HG03342 (cell line): ENCODE measurements at regions not wholly inside any gene's neighbourhood (a gene's known extent, or its start where the extent isn't known, plus 50 kb on each side); places are given as distances from the start of the nearest gene placed in this dataset.
"Not testable (repeated sequence)": the region's sequence is repeated elsewhere in the genome, so short reads cannot be mapped to it uniquely, and the experiment has no call there.

Source experiments
- ATAC-seq: cut with Tn5 transposase; IDR thresholded peaks from one replicate; pipeline ENCODE4 v1.9.1; 2021; ENCODE audit warnings: mild to moderate bottlenecking, moderate library complexity; ENCODE audit not compliant: unreplicated experiment

DNA sequence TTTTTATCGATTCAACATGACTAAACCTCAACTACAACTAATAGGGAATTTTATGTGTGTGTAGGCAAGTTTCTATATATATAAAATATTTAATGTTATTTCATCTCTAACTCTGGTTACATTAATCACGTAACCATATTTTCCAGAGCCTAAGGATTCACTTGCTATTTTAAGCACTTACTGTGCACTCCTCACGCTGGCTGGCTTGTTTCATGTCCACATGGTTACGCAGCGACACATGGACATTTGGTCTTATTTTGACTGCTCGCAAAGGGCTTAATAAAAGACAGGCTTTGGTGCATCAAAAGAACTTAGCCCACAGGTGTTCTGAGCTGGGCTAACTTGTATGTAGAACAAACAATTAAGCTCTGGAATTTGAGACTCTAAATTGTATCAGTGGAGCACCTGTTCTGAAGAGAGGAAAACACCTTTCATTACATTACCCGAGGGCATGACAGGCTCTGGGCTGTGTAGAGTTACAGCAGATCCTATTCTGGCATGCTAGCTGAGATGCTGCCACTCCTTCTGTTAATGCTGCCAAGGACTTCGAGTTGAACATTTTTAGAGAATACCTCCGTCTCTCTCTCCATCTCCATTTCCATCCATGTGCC lies 130.0 kb upstream of the NR2F2 start:
- ATAC-seq: no peak

DNA sequence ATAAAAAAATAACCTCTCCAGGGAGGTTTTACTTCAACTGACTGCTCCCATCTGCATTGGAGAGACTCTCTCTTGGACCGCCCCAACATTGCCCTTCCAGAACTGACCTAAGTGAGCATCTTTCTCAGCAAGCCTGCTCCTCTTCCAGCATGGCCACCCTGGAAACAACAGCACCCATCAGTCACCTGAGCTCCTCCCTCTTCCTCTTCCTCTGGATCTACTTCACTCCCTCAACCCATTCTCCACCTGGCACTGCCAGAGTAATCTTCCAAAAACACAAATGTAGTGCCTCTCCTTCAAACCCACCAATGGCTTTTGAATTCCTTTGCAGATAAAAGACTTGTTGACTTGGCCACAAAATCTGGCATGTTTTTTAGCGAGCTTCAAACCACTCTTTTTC lies 128.8 kb upstream of the NR2F2 start:
- no peak for ATAC-seq

DNA sequence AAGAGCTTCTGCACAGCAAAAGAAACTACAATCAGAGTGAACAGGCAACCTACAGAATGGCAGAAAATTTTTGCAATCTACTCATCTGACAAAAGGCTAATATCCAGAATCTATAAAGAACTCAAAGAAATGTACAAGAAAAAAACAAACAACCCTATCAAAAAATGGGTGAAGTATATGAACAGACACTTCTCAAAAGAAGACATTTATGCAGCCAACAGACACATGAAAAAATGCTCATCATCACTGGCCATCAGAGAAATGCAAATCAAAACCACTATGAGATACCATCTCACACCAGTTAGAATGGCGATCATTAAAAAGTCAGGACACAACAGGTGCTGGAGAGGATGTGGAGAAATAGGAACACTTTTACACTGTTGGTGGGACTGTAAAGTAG lies 124.9 kb upstream of the NR2F2 start:
- ATAC-seq: not testable (repeated sequence)

- no peak for ATAC-seq
These were observed 123.0 kb upstream of the NR2F2 start for GRCh38 chr15:96207377-96208006.

- ATAC-seq: no peak
These were observed 121.2 kb upstream of the NR2F2 start for GRCh38 chr15:96209285-96209735.

DNA sequence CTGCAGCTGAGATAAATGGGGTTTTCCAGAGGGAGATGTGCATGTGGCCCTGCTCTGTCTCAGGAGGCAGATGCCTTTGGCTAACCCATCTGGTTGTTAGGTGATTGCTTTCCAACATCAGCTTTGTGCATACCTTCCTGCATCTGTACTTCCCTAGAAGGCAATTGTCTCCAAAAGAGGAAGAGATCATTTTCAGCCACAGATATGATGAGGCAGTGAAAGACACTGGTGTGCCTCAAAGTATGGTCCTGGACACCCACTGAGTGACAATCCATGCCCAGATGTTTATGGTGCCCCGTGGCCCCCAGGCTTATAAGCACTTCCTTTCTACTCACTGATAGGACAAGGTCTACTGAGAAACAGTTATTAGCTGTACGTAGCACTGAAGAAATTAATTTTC lies 117.5 kb upstream of the NR2F2 start:
- no peak for ATAC-seq

DNA sequence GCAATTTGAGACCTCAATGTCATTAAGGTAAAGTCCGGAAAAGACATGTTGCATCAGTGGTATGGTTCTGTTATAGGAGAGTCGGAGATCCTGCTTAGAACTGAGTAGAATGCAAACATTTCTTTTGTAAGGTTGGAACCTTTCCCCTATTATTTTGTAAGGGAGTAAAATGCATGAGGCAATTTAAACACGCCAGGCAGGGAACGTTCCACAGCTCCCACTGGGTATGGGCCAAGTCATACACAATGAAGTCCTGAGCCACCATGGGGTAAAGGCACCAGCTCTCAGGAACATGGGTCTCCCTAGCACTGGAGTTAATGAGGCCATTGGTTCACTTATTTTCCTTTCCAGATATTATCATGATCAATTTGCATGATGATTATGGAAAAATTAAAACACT lies 116.6 kb upstream of the NR2F2 start:
- ATAC-seq: no peak

GRCh38 chr15:96216481-96216880 lies 114.0 kb upstream of the NR2F2 start:
- not testable (repeated sequence) for ATAC-seq

- no peak for ATAC-seq
These were observed 112.5 kb upstream of the NR2F2 start for GRCh38 chr15:96217983-96218382.

GRCh38 chr15:96218623-96219455 lies 111.7 kb upstream of the NR2F2 start:
- ATAC-seq: no peak

DNA sequence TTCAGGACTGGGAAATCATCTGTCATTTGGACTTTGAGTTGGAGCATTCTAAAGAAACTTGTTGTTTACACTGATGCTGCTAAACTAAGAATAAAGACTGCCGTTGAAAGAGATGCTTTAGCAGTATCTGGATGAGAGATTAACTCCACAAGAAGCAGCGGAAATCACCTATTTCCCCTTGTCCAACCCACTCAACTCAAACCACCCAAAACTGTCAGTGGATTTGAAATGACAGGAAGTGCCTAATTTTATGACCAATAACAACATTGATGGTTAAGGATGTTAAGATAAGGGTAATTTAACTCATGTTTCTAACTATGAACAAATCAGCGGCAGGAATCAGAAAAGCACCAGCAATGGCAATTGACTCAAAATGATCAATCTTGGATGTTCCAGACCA lies 110.8 kb upstream of the NR2F2 start:
- ATAC-seq: no peak

DNA sequence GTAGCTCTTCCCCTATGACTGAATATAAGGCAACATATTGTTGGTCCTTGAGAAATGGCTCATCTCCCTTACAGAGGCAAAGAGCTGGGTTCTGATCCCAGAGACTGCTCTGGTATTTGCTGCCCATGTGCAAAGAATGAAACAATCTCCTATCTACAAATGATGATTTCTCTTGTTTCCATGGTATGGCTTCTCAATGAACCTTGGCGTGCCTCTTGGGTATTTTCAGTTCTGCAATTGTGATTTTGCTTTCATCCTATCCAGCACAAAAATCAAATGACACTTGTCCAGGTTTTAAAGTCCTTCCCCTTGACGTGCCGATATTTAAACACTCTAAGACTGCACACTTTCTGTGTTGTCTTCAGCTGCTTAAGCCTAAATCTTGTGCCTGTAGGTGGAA lies 109.8 kb upstream of the NR2F2 start:
- ATAC-seq: no peak

- ATAC-seq: no peak
These were observed 107.5 kb upstream of the NR2F2 start for GRCh38 chr15:96222981-96223380.

DNA sequence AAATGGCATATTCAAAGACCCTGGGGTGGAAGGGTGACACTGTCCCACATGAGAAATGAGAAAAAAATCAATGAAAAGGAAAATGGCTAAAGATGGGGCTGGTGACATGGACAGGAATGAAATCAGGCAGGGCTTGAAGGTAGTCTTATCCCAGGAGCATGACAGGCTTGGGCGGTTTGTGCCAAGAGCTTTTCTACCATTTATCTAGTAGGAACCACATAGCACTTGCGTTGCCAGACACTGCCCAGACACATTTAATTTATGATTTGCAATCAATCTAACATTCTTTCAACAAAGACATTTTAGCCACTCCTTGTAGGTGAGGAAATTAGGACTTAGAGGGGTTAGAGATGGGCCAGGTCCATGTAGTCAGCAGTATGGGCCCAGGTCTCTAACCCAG lies 106.6 kb upstream of the NR2F2 start:
- no peak for ATAC-seq

DNA sequence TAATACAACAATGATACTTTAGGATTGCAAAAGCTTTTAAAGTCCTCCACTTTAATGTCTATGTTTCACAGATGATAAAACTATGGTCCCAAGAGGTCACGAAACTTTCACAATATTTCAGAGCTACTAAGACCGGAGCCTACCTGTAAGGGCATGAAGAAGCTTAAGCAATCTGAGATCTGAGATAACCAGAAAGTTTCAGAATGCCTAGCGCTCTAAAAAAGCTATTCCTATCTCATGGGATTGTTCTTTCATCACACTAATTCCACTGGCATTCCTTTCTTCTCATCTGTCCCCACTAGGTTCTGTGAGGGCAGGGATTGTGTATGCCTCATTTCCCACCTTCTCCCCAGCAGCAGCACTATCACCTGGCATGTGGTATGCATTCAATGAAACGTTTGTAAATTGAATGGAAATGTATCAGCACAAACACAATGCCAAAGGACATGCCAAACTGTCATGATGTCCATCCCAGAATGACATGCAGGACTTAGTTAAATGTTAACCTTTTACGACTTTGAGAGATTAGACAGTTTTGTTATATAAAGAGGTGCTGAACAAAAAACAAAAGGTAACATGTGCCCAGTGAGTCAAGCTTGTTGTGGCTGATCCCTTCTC lies 104.7 kb upstream of the NR2F2 start:
- no peak for ATAC-seq

GRCh38 chr15:96230526-96231181 lies 99.8 kb upstream of the NR2F2 start:
- ATAC-seq: no peak

DNA sequence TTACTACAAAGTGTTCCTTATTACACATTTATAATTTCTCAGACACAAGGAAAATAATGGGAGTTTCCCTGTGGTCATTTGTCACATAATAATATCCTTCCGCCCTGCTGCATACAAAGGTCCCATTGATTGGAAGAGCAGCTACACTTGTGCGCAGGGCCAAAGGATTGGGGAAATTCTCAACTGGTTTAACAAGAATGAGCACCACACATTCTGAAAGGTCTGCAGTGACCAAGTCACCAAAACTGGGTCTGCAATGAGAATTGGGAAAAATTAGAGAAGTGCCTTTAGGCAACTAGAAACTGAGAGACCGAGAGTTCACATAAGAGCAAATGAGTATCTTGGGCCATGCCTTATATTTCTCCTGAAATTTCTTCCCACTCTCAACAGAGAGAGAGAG lies 98.2 kb upstream of the NR2F2 start:
- ATAC-seq: no peak

- no peak for ATAC-seq
These were observed 96.2 kb upstream of the NR2F2 start for GRCh38 chr15:96234109-96234892.

DNA sequence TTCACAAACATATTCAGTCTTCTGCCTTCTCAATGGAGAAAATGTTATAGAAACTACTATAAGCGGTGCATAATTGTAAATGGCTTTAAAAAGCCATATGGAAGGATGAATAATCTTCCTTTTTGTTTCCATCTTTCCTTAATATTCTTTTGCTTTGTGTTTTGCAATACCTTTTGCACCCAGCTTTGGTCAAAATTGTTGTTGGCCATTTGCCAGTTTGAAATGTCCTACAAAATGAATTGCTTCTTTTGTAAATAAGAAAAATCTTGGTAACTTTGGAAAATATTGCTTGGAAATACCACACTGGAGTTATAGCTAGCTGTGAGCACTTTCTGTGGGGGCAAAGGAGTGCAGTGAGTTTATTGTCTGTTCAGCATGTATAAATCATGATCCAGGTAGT lies 93.5 kb upstream of the NR2F2 start:
- no peak for ATAC-seq

DNA sequence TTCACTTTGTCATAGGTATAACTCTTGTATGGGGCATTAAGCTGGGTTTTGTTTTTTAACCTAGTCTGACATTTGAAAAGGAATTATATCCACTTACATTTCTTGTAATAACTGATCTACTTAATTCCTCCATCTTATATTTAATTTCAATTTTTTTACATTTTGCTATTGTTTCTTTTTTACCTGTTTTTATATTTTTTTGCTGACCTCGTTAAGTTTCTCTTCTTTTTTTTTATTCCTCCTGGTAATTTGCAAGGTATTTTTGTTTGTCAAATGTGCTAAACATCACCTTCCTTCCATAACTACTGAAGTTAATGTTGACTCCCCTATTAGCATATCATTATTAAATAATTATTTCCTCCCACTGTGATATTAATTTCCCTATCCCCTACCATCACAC lies 87.7 kb upstream of the NR2F2 start:
- ATAC-seq: no peak
